ENCODE measurements at regions not wholly inside any gene's neighbourhood (a gene's known extent, or its start where the extent isn't known, plus 50 kb on each side); places are given as distances from the start of the nearest gene placed in this dataset.

DNA sequence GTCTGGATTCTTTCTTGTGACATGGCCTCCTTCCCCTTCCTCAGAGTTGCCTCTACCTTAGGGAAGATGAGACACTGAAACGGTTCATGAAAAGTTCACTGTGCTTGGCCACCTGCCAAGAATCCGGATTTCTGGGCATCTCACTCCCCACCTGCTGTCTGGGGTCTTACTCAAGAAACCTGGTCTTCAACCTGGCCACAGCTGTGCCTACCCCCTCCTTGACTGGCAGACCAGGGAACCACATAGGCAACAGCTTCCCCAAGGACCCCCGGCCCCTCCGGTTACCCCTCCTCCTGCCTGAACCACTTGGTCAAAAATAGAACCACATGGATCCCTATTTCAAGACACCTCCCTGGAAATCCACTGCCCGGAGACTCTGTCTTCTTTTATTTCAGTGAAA is 58.7 kb upstream of the NANOS1 start:
- no peaks in the 10 kb centered on the region for H3K9me3 ChIP-seq (ENCODE audit: control insufficient read depth, insufficient read depth, low read depth, low read length)
- CTCF ChIA-PET, result interaction anchor here (0.7 kb wide), 1 partner anchor 464 kb away, joined by 3 read pairs; no protein-coding TSS in a partner anchor
- 0 out of 2 replicates have a peak, but pooled peaks have one; percentile 2 for TF ChIP-seq PRDM1 (tag by site-specific recombination; IDR thresholded peaks at IDR 0.05)
- TF ChIP-seq KLF9 (tag by site-specific recombination; IDR thresholded peaks at IDR 0.05; ENCODE audit: low read depth), result no peak
- TF ChIP-seq ZNF335 (tag by site-specific recombination; conservative IDR thresholded peaks at IDR 0.05), result peak; percentile 52
- peaks cover 3% of the 10 kb centered on the region; the same call in 1 of the 2 replicates for H3K4me1 ChIP-seq (ENCODE audit: control insufficient read depth, insufficient read depth, low read length)
- POLR2A ChIA-PET, result no interaction called here
- H3K4me3 ChIP-seq (ENCODE audit: low read depth, low read length), result no peak overlapping the region
- no peak overlapping the region for H3K27ac ChIP-seq (ENCODE audit: extremely low read depth, low read depth, low read length)
- H3K36me3 ChIP-seq (ENCODE audit: control insufficient read depth in 2 of 2, insufficient read depth in 1 of 2, low read length in 2 of 2), result no peaks in the 10 kb centered on the region

GRCh38 chr10:118971187-118971586 is 58.3 kb upstream of the NANOS1 start:
- H3K36me3 ChIP-seq (ENCODE audit: control insufficient read depth in 2 of 2, insufficient read depth in 1 of 2, low read length in 2 of 2), result no peaks in the 10 kb centered on the region
- ChIA-PET POLR2A (no interaction called here), CTCF (interaction anchor here (0.7 kb wide), 1 partner anchor 465 kb away, joined by 3 read pairs; no protein-coding TSS in a partner anchor)
- TF ChIP-seq EGR2 (tag by site-specific recombination; IDR thresholded peaks at IDR 0.05; ENCODE audit: low read depth) (no peak), REPIN1 (tag by site-specific recombination; IDR thresholded peaks at IDR 0.05; ENCODE audit: low read depth) (no peak)
- no peak overlapping the region for H3K4me3 ChIP-seq (ENCODE audit: low read depth, low read length)
- no peaks in the 10 kb centered on the region for H3K9me3 ChIP-seq (ENCODE audit: control insufficient read depth, insufficient read depth, low read depth, low read length)
- H3K4me1 ChIP-seq (ENCODE audit: control insufficient read depth, insufficient read depth, low read length), result peaks cover 3% of the 10 kb centered on the region; the same call in 1 of the 2 replicates
- no peak overlapping the region for H3K27ac ChIP-seq (ENCODE audit: extremely low read depth, low read depth, low read length)

- H3K4me1 ChIP-seq (ENCODE audit: control insufficient read depth, insufficient read depth, low read length), result peaks cover 3% of the 10 kb centered on the region; the same call in 1 of the 2 replicates
- TF ChIP-seq, protein P1, sequence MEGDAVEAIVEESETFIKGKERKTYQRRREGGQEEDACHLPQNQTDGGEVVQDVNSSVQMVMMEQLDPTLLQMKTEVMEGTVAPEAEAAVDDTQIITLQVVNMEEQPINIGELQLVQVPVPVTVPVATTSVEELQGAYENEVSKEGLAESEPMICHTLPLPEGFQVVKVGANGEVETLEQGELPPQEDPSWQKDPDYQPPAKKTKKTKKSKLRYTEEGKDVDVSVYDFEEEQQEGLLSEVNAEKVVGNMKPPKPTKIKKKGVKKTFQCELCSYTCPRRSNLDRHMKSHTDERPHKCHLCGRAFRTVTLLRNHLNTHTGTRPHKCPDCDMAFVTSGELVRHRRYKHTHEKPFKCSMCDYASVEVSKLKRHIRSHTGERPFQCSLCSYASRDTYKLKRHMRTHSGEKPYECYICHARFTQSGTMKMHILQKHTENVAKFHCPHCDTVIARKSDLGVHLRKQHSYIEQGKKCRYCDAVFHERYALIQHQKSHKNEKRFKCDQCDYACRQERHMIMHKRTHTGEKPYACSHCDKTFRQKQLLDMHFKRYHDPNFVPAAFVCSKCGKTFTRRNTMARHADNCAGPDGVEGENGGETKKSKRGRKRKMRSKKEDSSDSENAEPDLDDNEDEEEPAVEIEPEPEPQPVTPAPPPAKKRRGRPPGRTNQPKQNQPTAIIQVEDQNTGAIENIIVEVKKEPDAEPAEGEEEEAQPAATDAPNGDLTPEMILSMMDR (tag by site-specific recombination; IDR thresholded peaks at IDR 0.05), result no peak
- TF ChIP-seq ZNF169 (tag by site-specific recombination; IDR thresholded peaks at IDR 0.05), result no peak
- TF ChIP-seq ZNF354C (tag by site-specific recombination; IDR thresholded peaks at IDR 0.05; ENCODE audit: borderline replicate concordance, low read depth), result no peak
- TF ChIP-seq ZNF394 (tag by site-specific recombination; IDR thresholded peaks at IDR 0.05; ENCODE audit: borderline replicate concordance), result no peak
- TF ChIP-seq, protein P2, sequence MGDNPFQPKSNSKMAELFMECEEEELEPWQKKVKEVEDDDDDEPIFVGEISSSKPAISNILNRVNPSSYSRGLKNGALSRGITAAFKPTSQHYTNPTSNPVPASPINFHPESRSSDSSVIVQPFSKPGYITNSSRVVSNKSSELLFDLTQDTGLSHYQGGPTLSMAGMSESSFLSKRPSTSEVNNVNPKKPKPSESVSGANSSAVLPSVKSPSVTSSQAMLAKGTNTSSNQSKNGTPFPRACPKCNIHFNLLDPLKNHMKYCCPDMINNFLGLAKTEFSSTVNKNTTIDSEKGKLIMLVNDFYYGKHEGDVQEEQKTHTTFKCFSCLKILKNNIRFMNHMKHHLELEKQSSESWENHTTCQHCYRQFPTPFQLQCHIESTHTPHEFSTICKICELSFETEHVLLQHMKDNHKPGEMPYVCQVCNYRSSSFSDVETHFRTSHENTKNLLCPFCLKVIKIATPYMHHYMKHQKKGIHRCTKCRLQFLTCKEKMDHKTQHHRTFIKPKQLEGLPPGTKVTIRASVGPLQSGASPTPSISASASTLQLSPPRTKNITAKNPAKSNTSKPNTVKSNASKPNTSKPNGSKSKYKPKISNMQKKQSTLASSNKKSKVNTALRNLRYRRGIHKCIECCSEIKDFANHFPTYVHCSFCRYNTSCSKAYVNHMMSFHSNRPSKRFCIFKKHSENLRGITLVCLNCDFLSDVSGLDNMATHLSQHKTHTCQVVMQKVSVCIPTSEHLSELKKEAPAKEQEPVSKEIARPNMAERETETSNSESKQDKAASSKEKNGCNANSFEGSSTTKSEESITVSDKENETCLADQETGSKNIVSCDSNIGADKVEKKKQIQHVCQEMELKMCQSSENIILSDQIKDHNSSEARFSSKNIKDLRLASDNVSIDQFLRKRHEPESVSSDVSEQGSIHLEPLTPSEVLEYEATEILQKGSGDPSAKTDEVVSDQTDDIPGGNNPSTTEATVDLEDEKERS (tag by site-specific recombination; IDR thresholded peaks at IDR 0.05), result no peak
- no peak for TF ChIP-seq ZNF175 (tag by site-specific recombination; IDR thresholded peaks at IDR 0.05)
- no peak for TF ChIP-seq ZNF202 (tag by site-specific recombination; IDR thresholded peaks at IDR 0.05; ENCODE audit: borderline replicate concordance)
- TF ChIP-seq ZNF549 (tag by site-specific recombination; IDR thresholded peaks at IDR 0.05), result no peak
- no peak for TF ChIP-seq ZNF174 (tag by site-specific recombination; IDR thresholded peaks at IDR 0.05)
- no peak for TF ChIP-seq ZNF629 (tag by site-specific recombination; IDR thresholded peaks at IDR 0.05)
- no peak for TF ChIP-seq ZNF416 (tag by site-specific recombination; IDR thresholded peaks at IDR 0.05)
- no peak for TF ChIP-seq ZNF529 (tag by site-specific recombination; IDR thresholded peaks at IDR 0.05; ENCODE audit: insufficient replicate concordance)
- TF ChIP-seq ZNF791 (tag by site-specific recombination; IDR thresholded peaks at IDR 0.05), result no peak
- ChIA-PET CTCF (interaction anchor here (0.5 kb wide), 1 partner anchor 11 kb away, joined by 4 read pairs; no protein-coding TSS in a partner anchor), POLR2A (no interaction called here)
- no peaks in the 10 kb centered on the region for H3K36me3 ChIP-seq (ENCODE audit: control insufficient read depth in 2 of 2, insufficient read depth in 1 of 2, low read length in 2 of 2)
- no peak overlapping the region for H3K4me3 ChIP-seq (ENCODE audit: low read depth, low read length)
- no peak overlapping the region for H3K27ac ChIP-seq (ENCODE audit: extremely low read depth, low read depth, low read length)
- H3K9me3 ChIP-seq (ENCODE audit: control insufficient read depth, insufficient read depth, low read depth, low read length), result no peaks in the 10 kb centered on the region
These were observed 57.6 kb upstream of the NANOS1 start for GRCh38 chr10:118971876-118972275.
